ENCODE measurements at regions not wholly inside any gene's neighbourhood (a gene's known extent, or its start where the extent isn't known, plus 50 kb on each side); places are given as distances from the start of the nearest gene placed in this dataset.

DNA sequence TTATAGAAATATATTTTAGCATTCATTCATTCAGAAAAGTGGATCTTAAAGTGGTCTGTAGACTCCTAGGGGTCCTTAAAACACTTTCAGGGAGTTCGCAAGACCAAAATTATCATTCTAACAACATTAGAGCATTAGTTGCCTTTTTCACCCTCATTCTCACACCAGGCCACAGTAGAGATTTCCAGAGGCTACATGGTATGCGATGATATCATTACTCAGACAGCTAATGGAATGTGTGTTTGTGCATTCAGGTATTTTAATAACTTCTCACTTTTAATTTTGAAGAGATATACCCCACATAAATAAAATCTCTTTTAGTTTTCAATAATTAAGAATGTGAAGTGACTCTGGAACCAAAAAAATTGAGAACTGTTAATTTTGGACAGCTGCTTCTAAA, 206.9 kb downstream of the NSUN3 start:
- no peak for DNase-seq

DNA sequence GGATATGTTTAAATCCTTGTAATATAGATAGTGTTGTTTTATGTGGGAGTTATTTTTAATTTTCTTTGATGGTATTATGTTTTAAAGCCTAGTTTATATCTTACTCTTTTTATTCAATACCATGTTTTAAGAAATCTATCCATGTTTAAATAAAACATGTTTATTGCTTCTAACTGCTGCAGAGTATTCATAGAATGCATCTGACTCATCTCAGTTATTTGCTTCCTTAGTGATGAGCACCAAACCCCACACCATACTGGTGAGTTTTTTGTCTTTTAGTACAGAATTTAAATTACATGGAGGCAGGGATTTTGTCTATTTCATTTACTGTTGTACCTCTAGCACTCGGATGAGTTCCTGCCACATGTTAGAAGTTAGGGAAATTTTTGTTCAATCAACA, 209.2 kb downstream of the NSUN3 start:
- DNase-seq = no peak

DNA sequence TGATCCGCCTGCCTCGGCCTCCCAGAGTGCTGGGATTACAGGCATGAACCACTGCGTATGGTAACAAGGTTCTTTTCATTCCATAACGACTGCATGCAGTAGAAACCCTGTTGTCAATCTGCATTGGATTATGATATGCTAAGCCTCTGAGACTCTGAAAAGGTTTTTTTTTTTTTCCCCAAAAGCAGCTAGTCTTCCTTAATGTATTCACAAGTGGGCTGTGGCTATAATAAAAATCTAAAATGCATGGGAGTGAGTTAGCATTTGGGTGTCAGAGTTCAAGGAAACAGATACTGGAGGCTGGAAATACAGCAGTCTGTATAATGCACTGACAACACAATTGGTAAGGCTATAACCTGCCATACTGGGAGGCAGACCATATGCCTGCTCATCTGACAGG, 218.1 kb downstream of the NSUN3 start:
- no peak for DNase-seq

DNA sequence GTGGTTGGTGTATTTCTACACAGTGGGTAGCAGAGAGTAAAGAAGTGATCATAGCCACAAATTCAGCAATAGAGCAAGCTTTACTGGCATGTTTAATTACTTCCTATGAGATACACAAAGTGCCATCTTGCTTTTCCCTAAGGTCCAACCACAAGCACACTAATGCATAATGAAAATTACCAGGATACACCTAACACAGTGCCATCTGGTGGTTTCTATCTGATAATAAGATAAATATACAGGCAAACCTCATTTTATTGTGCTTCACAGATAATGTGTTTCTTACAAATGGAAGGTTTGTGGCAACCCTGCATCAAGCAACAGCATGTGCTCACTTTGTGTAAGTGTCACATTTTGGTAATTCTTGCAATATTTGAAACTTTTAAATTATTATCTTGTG, 223.0 kb downstream of the NSUN3 start:
- DNase-seq = no peak

DNA sequence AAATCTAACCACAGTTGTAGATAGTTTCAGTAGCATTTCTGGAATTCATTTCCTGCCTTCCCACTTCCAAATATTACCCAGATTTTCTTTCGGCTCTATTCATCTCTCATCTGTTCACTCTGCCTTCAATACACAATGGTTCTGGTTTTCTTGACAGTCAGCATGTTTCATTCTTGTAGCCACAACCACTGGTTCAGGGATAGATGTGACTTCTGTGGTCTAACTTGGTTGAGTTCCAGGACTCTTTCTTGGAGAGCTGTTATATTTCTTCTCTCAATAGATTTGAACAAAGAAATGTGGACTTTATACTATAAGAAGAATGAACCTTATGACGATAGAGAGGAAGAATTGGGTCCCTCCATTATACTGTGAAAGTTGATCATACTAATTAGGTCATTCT, 228.8 kb downstream of the NSUN3 start:
- no peak for DNase-seq

DNA sequence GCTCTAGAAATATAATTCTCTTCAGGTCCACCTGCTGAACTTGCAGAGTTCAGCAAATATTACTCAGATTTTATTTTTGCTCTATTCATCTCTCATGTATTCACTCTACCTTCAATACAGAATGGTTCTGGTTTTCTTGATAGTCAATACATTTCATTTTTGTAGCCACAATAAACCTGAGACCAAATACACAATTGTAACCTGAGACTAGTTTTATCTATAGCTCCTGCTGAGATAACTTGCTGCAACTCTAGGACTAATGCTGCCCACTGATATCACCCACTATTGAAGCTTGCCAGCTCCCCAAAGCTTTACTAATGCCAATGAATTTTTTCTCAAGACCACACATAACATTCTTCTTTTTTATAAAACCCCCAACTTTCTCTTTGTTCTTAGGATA, 229.3 kb downstream of the NSUN3 start:
- no peak for DNase-seq

DNA sequence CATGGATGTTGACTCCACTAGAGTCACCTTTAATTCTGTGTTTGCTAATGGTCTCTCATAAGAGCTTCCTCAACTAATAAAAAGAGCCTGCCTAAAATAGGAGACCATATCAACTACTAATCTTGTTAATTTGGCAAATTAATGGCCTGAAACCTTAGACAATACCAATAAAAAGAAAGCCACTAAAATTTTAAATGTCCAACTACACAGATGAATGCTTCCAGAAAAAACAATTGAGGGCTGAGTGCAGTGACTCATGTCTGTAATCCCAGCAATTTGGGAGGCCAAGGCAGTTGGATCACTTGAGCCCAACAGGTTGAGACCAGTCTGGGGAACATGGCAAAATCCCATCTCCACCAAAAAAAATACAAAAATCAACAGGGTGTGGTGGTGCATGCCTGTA, 230.9 kb downstream of the NSUN3 start:
- no peak for DNase-seq

DNA sequence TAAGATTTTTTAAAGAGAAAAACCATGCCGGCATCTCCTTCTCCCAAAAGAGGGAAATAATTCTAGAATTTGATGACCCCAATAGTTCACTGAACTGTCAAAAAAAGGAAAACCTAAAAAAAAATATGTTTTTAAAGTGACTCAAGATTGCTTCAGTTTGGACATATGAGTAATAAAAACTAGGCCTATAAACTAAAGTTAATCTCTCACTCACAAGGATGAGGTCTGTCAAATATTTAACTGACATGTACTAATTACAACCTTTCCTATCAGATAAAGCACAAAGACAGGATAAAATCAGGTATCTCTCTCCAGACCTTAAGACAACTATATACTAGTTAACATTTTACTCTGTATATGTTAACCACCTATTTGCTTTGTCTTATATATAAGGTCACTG, 231.9 kb downstream of the NSUN3 start:
- DNase-seq = no peak

DNA sequence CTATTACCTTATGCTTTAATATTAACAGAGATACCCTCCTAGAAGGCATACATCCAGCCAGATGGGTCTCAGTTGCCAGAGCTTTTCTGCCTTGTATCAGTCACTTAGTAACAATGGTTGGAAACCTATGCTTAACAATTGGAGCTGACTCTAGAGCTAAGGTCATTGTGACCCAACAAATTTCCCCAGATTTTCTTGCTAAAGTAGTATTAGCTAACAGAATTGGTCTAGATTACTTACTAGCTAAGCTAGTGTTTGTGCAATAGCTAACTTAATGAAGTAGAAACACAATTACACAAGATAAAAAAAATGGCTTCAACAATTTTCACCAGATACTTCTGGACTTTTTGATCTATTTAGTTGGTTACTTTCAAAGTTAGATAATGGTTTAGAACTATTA, 236.9 kb downstream of the NSUN3 start:
- DNase-seq = no peak

DNA sequence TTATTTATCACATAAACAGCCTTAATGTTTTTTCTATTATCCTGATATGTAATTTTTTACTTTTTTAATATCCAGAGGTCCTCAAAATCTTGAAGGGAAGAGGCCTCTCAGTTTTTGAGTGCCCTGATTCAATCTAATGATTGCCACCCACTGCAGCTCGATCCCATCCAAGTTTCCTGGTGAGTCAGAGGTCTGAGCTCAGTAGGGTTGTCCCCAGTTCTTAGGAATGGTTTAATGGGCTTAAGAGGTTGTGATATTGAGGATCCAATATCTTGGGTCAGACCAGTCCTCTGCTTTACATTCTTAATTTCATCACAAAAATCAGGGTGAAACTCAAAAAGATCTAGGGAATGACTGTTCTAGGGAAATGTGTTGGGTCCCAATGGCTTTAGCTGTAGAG, 238.5 kb downstream of the NSUN3 start:
- DNase-seq = no peak

DNA sequence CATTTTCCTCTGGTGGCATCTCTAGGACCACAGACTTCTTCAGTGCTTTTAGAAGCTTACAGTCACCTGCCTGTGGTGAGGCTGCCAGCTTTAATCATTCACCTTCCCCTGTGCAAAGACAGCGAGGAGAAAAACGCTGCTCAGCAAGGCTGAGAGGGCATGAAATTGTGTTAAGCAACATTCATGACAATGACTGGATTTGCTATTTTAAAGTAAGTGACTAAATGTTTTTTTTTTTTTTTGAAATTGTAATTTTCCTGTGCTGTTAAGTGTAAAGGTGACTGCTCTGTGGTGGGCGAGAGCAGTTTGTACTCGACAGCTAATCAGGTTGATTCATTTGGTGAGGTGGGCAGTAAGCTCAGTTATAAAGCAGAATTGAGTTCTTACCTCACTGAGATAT, 240.4 kb downstream of the NSUN3 start:
- no peak for DNase-seq

DNA sequence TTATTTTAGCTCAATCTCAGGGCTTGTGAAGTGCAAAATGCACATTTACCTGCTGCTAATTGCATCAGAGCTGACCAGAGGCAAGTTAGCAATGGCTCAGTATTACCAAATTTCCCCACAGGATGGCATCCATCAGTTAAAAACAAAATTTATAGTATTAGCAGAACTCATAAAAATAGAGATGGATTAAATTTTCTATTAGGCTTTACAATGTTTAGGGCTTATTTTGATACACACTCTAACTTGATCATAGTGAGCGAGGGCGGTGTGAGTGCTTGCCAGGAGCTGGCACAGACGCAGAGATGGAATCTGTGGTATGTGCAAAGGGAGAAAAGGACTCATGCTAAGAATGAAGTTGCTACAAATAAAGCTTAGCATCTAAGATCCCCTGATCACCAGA, 241.0 kb downstream of the NSUN3 start:
- no peak for DNase-seq

DNA sequence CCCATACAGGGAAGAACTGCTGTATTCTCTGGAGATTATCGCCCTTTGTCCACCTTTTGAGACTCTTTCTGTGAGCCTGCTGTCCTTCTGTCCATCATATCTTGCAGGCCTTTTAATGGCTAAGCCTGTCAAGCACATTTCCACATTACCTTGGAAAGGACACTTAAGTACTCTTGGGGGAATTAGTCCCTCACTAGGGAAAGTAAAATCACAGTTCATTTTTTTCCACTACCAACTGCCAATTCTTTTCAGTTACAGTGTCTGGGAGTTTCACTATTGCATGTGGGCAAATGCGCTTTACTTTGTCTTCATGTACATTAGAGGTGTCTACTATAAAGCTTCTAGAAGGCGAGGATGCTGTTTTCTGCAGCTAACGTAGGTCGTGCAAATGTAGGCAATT, 242.1 kb downstream of the NSUN3 start:
- DNase-seq = no peak

DNA sequence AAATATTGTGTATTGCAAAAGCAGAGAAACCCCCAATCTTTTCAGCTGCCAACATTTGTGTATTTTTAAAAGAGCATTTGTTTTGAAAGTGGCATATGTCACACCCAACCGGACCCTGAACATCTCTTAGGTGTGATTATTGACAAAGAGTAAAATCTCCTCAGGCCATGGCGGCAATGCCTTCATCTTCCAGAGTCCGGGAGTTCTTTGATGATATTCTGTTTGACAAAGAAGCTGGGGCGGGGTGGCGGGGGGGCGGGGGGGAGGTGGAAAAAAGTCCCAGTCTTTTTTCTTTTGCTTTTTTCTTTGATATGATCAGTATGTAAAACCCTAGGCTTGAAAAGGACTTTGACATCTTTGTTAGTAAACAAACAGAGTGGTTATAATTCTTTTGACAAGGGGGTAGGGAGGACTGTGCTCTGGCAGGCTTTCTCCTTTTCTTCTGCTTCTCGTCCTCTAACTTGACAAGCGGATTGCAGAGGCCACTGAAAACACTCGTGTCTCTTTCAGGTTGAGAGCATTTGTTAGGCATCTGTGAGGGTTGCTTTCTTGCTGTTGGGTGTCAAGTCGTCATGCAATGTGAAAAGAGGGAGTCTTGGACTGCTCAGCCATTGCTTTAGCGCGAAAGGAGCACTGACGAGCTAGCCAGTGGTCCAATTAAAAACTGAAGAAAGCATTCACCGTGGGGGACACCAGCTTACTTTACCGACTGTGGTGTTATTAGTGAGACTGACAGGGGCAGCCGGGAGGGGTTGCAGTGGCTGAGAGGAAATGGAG, 243.2 kb downstream of the NSUN3 start:
- DNase-seq = no peak

DNA sequence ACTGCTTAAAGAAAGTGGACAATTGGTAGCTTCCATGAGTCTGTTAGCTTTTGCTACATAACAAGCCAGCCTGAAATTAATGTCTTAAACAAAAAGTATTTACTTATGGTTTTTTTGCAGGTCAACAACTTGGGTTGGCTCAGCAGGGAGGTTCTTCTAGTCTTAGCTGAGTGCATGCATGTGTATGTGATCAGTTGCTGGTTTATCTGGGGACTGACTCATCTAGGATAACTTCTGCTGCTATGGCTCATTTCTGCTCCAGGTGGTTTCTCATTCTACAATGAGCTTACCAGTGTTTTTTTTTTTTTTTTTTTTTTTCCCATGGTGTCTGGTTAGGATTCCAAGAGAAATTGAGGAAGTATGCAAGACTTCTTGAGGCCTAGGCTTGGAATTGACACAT, 244.7 kb downstream of the NSUN3 start:
- DNase-seq = no peak

DNA sequence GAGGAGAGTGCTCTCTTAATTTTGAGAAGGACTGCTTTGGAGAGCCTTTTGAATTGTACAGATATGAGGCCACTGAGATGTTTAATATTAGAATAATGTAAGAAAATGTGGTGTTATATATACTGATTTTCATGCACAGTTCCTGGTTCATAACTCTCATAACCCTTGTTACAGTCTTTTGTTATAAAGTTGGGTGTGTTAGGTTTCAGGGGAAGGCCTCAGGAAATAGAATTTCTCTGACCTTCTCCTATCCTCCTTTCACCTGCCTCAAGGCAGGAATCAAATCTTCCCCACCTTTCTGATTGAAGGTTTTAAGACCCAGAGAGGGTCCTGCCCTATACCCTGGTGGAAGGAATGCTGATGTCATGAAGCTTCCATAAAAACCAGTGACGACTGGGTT, 245.9 kb downstream of the NSUN3 start:
- DNase-seq = no peak

DNA sequence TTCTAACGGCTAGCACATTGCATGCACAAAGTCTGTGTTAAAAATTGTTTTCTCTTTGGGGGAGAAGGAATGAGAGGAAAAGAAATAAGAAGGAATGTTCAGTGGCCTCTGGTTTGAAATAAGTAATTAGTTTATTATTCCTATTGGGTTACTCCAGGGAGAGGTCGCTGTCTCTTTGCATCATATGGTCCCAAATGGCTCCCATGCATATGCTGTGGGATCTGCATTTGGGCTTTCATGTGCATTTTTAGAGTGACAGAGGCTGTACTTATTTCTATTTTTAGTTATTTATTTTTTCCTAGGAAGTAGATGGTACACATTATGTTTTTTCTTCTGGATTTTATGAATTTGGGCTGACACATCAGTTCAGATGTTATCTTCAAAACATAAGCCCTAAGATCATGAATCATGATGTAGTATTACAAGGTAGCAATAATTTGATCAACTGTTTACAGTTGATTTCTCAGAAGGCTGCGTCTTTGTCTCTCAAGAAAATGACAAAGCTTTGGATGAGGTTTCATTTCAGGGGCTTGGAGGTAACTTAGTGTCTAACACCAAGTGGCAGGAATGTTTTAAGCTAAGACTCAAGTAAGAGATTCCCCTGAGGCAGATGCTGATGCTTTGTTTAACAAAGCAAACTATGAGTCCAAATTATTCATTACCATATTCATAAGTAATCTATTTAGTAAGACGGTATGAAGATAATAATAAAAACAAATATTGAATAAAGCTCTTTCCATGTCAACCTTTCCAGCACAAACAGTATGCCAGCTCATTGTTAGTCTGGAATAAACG, 247.7 kb downstream of the NSUN3 start:
- DNase-seq = no peak

DNA sequence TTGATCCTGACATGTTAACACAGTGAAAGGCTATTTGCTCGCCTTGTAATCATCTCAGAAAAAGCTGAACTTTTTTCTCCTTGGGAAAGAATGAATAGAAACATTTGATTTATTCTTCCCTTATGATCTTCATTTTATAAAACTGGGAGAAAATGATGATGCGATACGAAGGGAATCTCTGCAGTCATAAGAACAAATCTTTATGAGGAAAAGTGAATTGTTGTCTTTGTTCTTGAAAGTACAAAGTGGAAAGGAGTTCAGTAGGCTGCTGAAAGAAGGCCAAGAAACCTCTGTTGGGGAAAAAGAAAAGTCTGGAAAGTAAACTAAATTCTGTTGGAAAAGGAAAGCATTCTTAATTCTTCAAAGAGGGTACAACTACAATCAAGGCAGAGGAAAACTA, 248.8 kb downstream of the NSUN3 start:
- no peak for DNase-seq

DNA sequence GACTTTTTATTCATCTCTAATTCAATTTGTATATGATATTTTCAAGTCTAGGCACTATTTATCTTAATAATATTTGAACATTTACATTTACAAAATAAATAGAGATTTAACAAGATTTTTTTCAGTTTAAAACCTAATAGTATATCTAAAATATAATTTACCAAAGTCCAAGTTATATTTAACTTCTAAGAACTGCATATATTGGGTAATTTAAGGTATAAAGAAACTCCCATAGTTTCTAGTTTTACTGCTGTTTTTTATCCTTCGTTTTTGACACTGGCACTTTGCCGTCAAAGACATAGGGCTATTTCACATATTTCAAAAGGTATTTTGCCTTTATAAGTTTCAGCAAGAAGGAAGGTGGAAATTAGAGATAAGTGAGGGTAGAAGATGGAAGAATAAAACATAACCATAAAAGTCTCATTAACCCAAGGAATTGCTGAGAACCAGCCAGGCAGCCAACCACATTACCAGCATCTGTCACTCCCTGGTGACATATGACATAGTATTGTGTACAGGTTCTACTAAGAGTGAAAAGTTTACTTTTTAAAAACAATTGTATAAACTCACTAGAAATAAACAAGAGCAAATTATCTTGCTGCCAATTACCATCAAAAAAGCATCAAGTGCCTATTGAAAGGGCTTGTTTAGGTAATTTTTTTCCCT, 251.5 kb downstream of the NSUN3 start:
- DNase-seq = no peak

DNA sequence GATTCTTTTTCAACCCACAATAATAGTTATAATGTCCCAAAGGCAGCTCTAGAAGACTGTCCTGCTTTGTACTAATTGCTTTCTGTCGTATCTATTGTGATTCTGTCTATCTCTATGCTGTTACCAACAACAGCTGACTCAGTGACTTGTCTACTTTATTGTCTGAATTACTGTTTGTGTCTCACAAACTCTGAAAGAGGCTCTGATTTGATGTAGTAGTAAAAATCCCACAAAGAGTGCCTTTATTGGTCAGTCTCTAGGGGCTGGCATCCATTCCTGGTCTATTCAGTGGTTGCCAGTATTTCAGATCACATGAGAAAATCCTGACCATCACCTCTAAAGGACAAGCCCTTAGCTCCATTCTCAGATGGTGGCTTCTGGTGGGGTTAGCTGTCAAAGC, 254.2 kb downstream of the NSUN3 start:
- no peak for DNase-seq

DNA sequence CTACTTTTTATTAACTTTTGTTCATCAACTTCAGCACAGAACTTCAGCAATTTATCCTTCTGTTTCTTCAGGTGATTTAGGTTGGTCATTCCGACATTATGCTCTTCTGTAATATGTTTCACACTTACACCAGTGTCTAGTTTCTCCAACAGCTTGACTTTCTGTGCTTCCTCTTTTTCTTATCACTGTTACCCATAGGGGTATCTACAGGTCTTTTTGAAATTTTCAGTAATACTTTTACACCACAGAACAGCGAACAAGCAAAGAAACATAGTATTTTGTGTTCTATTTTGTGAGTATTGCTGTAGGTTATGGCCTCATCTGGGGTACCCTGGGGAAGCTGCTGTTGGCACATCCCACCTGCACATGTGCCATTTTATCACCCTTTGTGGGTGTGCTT, 260.7 kb downstream of the NSUN3 start:
- no peak for DNase-seq

DNA sequence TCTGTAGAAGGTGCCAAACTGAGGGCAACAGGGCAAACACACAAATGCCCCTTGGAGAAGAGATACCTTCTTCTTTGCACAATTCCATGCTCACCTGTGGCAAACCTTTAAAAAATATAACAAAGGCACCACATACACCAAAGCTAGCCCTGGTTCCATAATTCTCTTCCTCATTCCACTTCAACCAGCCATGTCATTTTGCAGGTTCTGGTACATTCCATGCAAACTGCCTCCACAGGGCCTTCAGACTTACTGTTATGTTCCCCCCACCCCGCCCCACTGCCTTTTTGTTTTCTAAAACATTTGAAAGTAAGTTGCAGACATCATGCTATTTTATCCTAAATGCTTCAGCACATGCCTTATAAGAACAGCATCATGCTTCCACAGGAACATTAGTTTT, 269.0 kb downstream of the NSUN3 start:
- no peak for DNase-seq

DNA sequence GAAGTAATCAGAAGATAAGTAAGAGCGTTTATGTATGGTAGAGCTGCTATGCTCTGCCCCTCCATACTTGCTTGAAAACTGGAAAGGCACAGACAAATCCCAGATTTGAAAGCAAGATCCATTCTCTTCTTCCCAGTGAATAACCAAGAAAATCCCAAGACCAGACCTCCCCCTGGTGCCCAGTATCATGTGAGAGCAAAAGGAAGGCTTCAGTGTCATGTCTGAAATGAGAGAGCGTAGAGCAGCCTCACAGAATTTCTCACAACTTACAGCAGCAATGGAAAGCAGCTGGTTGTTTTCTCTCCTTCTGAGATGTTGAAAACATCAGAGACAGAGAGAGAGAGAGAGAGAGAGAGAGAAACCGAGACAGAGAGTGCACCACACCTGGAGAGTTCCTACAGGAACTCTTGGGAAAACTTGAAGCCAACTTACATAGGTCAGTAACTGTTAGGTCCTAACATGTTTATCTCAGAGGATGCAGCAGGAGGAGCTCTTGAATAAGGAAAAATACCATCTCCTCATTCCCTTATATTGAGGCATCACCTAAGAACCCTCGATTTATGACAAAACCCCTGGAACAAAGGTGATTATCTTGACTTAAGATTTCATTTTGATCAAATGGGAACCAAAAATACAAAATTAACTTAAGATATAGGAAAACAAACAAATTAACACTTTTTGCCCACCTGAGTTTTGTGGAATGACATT, 273.3 kb downstream of the NSUN3 start:
- DNase-seq = no peak
